Neural progenitor cell (in vitro differentiated cells): ENCODE measurements at regions not wholly inside any gene's neighbourhood (a gene's known extent, or its start where the extent isn't known, plus 50 kb on each side); places are given as distances from the start of the nearest gene placed in this dataset.

Experiments
- DNase-seq: peaks from one replicate; pipeline ENCODE4 v3.0.0-alpha.2; 2016; ENCODE audit warnings: low spot score
- H2AFZ ChIP-seq: fragments of 200-600 bp; sonication (generic); replicated peaks from 2 replicates; pipeline ENCODE4 v1.6.1; 2016; ENCODE audit warnings: antibody characterized with exemption
- H3F3A ChIP-seq: fragments of 200-600 bp; sonication (generic); 2 replicates; pipeline ENCODE4 v1.6.1; 2016; ENCODE audit warnings: antibody characterized with exemption, low read depth
- H3K27ac ChIP-seq: fragments of 200-600 bp; sonication (generic); 2 replicates; pipeline ENCODE4 v1.5.1; 2016; ENCODE audit warnings: mild to moderate bottlenecking
- H3K27me3 ChIP-seq: fragments of 200-600 bp; sonication (generic); 2 replicates; pipeline ENCODE4 v1.6.1; 2016; ENCODE audit warnings: mild to moderate bottlenecking, moderate library complexity
- H3K36me3 ChIP-seq: fragments of 200-600 bp; sonication (generic); 2 replicates; pipeline ENCODE4 v1.5.1; 2016
- H3K4me1 ChIP-seq: fragments of 200-600 bp; sonication (generic); 2 replicates; pipeline ENCODE4 v1.6.1; 2016; ENCODE audit warnings: mixed run types
- H3K4me2 ChIP-seq: fragments of 200-600 bp; sonication (generic); 2 replicates; pipeline ENCODE4 v1.6.1; 2016
- H3K4me3 ChIP-seq: fragments of 200-600 bp; sonication (generic); 2 replicates; pipeline ENCODE4 v1.5.1; 2016
- H3K79me2 ChIP-seq: fragments of 200-600 bp; sonication (generic); 2 replicates; pipeline ENCODE4 v1.6.1; 2016; ENCODE audit warnings: low read depth
- H3K9ac ChIP-seq: fragments of 200-600 bp; sonication (generic); 2 replicates; pipeline ENCODE4 v1.6.1; 2016
- H3K9me3 ChIP-seq: fragments of 200-600 bp; sonication (generic); 2 replicates; pipeline ENCODE4 v1.5.1; 2016; ENCODE audit warnings: low read depth
- H4K20me1 ChIP-seq: fragments of 200-600 bp; sonication (generic); 2 replicates; pipeline ENCODE4 v1.6.1; 2016; ENCODE audit warnings: low read depth
- H3K27ac Mint-ChIP-seq: 3 replicates; pipeline ENCODE4 v1.8.0; 2021; ENCODE audit warnings: mixed read lengths
- H3K27me3 Mint-ChIP-seq: 2 replicates; pipeline ENCODE4 v1.8.0; 2022; ENCODE audit warnings: low read depth, mild to moderate bottlenecking, inconsistent platforms, moderate library complexity, mixed read lengths; ENCODE audit not compliant: insufficient read depth
- H3K36me3 Mint-ChIP-seq: 3 replicates; pipeline ENCODE4 v1.8.0; 2021; ENCODE audit warnings: mixed read lengths
- H3K4me1 Mint-ChIP-seq: 3 replicates; pipeline ENCODE4 v1.8.0; 2021; ENCODE audit warnings: mixed read lengths
- H3K4me3 Mint-ChIP-seq: 3 replicates; pipeline ENCODE4 v1.8.0; 2021; ENCODE audit warnings: mild to moderate bottlenecking, moderate library complexity, mixed read lengths
- H3K9me3 Mint-ChIP-seq: 3 replicates; pipeline ENCODE4 v1.8.0; 2020; ENCODE audit warnings: mixed read lengths
- CTCF ChIP-seq: fragments of 200-600 bp; sonication (generic); IDR thresholded peaks from 2 replicates; pipeline ENCODE4 v1.5.1; 2017; ENCODE audit warnings: antibody characterized with exemption, mild to moderate bottlenecking
- EZH2 ChIP-seq: fragments of 200-600 bp; sonication (generic); IDR thresholded peaks from 2 replicates; pipeline ENCODE4 v1.6.1; 2017; ENCODE audit warnings: antibody characterized with exemption, mild to moderate bottlenecking, moderate library complexity
- EZH2phosphoT487 ChIP-seq: fragments of 200-600 bp; sonication (generic); IDR thresholded peaks from 2 replicates; pipeline ENCODE4 v1.6.1; 2017; ENCODE audit warnings: antibody characterized with exemption

- TF ChIP-seq CTCF (no peak), EZH2 (no peak), EZH2phosphoT487 (no peak)
- no peak overlapping the region for H3K4me2 ChIP-seq
- no peak overlapping the region for H2AFZ ChIP-seq
- no peaks in the 10 kb centered on the region for H4K20me1 ChIP-seq
- Mint-ChIP-seq H3K9me3 (no peaks in the 10 kb centered on the region), H3K27ac (no peak overlapping the region), H3K4me1 (peaks cover 22% of the 10 kb centered on the region), H3K4me3 (no peak overlapping the region), H3K36me3 (no peaks in the 10 kb centered on the region), H3K27me3 (peaks cover 16% of the 10 kb centered on the region)
- no peak overlapping the region for H3K27ac ChIP-seq
- no peaks in the 10 kb centered on the region for H3K79me2 ChIP-seq
- no peak for DNase-seq
- no peaks in the 10 kb centered on the region for H3K36me3 ChIP-seq
- H3K4me1 ChIP-seq: peaks cover 21% of the 10 kb centered on the region
- H3K4me3 ChIP-seq: no peak overlapping the region
- no peak overlapping the region for H3K9ac ChIP-seq
- no peaks in the 10 kb centered on the region for H3K27me3 ChIP-seq
- no peaks in the 10 kb centered on the region for H3K9me3 ChIP-seq
- H3F3A ChIP-seq: no peaks in the 10 kb centered on the region
Measured at GRCh38 chr17:79520167-79521165, 90.4 kb downstream of the RBFOX3 start.

- Histone ChIP-seq H3K36me3 (no peaks in the 10 kb centered on the region), H4K20me1 (no peaks in the 10 kb centered on the region), H3K79me2 (no peaks in the 10 kb centered on the region), H3K4me3 (no peak overlapping the region), H3K4me2 (no peak overlapping the region), H3K27me3 (no peaks in the 10 kb centered on the region), H2AFZ (no peak overlapping the region), H3K9me3 (no peaks in the 10 kb centered on the region), H3K9ac (no peak overlapping the region), H3F3A (no peaks in the 10 kb centered on the region), H3K27ac (no peak overlapping the region), H3K4me1 (peaks cover 21% of the 10 kb centered on the region)
- TF ChIP-seq CTCF (no peak), EZH2phosphoT487 (no peak), EZH2 (no peak)
- Mint-ChIP-seq H3K4me1 (peaks cover 25% of the 10 kb centered on the region), H3K27me3 (peaks cover 18% of the 10 kb centered on the region), H3K27ac (no peak overlapping the region), H3K4me3 (no peak overlapping the region), H3K36me3 (no peaks in the 10 kb centered on the region), H3K9me3 (no peaks in the 10 kb centered on the region)
- DNase-seq: no peak
Measured at GRCh38 chr17:79519601-79520000, 91.2 kb downstream of the RBFOX3 start.

- Histone ChIP-seq H3K4me1 (peaks cover 16% of the 10 kb centered on the region), H3F3A (no peaks in the 10 kb centered on the region), H3K27me3 (no peaks in the 10 kb centered on the region), H3K79me2 (no peaks in the 10 kb centered on the region), H2AFZ (no peak overlapping the region), H3K4me2 (no peak overlapping the region), H3K9me3 (no peaks in the 10 kb centered on the region), H3K9ac (no peak overlapping the region), H3K36me3 (no peaks in the 10 kb centered on the region), H4K20me1 (no peaks in the 10 kb centered on the region), H3K27ac (no peak overlapping the region), H3K4me3 (no peak overlapping the region)
- Mint-ChIP-seq H3K27me3 (peaks cover 21% of the 10 kb centered on the region), H3K27ac (no peak overlapping the region), H3K9me3 (no peaks in the 10 kb centered on the region), H3K36me3 (no peaks in the 10 kb centered on the region), H3K4me1 (peaks cover 25% of the 10 kb centered on the region), H3K4me3 (no peak overlapping the region)
- DNase-seq: no peak
- TF ChIP-seq EZH2phosphoT487 (no peak), EZH2 (no peak), CTCF (no peak)
Measured at GRCh38 chr17:79518585-79519523, 92.0 kb downstream of the RBFOX3 start.
